SKM-1 (cell line): ENCODE measurements at regions not wholly inside any gene's neighbourhood (a gene's known extent, or its start where the extent isn't known, plus 50 kb on each side); places are given as distances from the start of the nearest gene placed in this dataset.

Experiments used
- DNase-seq: peaks from one replicate; lab custom pipeline; 2025; ENCODE audit not compliant: unreplicated experiment; lab: John Stamatoyannopoulos, UW

DNA sequence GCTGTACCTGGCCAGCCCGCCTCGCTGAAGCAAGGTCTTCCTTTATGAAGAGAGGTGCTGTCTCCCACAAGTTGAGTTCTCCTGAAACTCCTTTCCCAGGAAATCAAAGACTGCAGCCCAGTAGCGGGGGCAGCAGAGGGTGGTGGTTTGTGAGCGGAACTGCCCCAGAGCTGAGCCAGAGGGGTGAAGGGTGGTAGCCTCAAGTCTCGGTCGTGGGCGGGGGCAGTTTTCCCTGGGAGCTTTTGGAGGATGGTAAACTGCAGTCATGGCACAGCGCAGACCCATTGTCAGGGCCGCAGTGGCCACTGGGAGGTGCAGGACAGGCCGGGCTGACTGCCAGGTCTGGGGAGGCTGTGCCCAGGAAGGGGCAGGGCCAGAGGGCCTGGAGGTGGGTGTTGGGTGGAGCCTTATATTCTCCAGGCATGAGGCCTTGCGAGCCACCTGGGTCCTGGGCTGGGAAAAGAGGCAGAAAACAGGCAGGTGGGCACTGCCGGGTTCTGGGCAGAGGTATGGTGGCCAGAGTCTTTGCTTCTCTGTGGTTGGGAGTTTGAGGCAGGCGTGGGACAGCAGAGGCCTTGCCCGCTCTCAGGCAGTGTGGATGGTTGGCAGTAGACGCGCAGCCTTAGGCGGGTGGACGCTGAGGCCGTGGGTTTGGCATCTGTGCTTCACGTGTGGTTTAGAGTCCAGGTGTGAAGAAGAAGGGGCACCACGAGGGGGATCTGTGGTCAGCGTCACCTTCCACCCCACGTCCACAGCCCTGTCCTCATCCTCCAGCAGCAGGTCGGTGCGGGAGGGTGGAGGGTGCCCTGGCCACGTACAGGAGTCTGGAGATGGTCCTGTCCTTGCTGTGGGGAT, 1176.4 kb downstream of the BRD1 start:
- DNase-seq, result no peak

GRCh38 chr22:48650323-48651035, 1177.2 kb downstream of the BRD1 start:
- no peak for DNase-seq

GRCh38 chr22:48649466-48649865, 1178.2 kb downstream of the BRD1 start:
- DNase-seq, result no peak

GRCh38 chr22:48649031-48649430, 1178.6 kb downstream of the BRD1 start:
- no peak for DNase-seq

DNA sequence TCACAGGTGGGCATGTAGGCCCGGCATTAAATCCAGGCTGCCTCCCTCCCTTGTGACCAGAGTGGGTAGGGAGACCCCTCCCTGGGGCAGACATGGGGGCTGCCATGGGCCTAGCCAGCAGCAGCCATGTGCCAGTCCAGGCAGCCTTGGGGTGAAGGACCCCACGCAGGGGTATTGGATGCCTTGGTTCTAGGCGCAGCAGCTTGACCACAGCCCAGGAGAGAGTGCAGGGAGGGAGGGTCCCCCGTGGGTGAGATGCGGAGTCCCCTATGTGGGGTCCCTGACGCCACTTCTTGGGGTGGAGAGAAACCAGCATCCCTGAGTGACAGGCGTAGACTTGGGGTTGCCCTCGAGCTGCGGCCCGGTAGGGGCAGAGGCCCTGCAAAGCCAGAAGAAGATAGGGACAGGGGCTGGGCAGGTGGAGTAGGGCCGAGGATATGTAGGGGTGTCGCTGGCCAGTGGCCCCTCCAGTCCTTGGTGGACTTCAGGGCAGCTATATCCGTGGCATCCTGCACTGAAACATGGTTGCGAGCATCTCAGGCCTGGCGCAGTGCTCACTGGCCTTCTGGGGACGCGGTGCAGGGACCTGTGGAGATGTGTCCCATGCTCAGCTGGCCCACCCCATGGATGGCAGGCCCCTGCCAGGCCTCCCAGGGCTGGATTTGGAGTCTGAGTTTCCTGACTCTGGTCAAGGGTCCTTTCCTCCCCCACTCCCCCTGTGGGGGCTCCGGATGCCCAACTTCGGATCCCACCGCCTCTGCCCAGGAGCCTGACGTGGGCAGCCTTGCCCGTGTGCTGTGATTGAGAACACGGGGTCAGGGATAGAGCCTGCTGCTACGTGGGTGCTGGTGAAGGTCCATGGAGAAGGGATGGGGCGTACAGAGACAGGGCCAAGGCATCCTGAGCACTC, 1179.8 kb downstream of the BRD1 start:
- DNase-seq, result no peak

GRCh38 chr22:48647051-48647450, 1180.6 kb downstream of the BRD1 start:
- DNase-seq, result no peak

DNA sequence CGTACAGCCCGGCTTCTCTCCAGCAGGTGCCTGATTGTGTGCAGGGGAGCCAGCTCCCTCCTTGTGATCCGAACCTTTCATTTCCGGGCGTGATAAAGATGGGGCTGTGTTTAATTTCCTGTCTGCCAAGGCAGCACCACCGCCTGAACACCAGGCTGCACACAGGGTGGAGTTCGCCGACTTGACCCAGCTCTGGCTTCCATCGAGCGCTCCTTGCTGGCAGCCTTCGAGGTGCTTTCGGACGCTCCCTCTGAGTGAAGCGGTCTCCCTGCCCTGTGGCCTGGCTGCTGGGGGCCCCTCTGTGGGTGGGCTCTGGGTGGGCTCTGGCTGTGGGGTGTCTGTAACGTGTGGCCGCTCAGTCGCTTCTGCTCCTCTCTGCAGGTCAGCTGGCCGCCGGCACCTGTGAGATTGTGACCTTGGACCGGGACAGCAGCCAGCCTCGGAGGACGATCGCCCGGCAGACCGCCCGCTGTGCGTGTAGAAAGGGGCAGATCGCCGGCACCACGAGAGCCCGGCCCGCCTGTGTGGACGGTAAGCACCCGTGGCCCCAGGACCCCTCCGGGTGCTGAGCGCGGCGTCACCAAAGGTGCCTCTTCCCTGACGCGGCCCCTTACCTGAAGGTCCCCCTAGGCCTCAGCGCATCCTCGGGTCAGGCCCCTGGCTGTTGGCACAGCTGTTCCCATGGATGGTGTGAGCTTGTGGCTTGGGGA, 1181.3 kb downstream of the BRD1 start:
- no peak for DNase-seq

DNA sequence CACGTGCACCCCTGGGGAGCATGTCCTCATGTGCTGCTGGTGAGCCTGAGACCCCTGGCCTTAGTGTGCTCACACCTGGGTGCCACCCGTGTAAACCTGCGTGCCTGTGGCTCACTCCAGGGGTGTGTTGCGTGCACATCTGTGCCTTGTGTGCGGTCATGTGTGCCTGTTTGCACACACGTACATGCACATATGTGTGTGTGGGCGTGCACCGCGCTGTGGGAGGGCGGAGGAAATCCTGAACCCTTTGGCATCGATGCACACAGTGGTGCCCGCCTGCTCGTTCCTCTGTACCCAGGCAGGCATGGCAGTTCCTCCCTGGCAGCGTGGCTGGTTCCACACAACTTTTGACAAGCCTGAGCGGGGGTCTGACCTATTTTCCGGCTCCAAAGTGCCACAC, 1181.9 kb downstream of the BRD1 start:
- DNase-seq, result no peak

- DNase-seq, result no peak
Measured at GRCh38 chr22:48644997-48645396, 1182.7 kb downstream of the BRD1 start.

DNA sequence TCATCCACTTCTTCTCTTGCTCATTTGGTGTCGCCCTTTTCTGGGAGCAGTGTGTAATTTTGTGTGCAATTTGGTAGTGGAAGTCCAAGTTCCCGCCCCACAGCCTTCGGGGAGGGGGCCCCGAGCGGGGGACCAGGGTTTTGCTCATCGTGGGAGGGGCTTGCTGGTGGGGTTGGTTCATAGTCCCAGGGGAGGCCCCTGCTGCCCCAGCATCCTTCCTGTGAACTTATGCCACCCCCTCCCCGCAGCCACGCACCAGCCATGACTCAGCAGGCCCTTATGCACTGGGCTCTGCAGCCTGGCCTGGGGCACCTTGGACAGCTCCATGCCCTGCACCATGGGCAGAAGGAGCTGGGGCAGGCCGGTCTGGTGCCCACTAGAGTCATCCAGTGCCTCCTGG, 1183.6 kb downstream of the BRD1 start:
- DNase-seq, result no peak

DNA sequence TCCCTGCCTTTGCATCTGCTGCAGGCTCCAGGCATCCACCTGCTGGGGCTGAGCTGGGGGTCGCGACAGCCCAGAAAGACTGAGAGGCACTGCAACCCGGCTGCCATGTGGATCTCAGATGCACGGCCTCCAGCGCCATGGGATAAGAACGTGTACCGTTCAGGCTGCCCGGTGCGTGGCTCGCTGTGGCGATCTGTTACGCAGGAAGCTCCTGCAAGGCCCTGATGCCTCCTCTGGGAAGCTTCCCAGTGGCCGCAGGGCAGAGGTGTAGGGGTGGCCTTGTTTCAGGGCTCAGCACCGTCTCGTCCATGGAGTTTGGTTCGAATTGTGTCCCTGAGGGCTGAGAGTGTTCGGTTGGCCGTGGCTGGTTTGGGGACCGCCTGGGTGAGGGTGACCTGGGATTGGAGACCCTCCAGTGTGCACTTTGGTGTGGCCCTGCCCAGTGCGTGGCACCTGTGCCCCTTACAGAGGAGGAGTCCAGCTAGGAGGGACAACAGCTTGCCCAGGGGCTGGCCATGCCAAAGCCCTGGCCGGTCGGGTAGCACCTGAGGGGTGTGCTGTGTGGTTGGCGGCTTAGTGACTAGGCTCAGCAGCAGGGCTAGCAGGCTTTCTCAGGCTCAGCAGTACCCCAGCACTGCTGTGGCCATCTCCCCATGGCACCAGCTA, 1184.5 kb downstream of the BRD1 start:
- no peak for DNase-seq

DNA sequence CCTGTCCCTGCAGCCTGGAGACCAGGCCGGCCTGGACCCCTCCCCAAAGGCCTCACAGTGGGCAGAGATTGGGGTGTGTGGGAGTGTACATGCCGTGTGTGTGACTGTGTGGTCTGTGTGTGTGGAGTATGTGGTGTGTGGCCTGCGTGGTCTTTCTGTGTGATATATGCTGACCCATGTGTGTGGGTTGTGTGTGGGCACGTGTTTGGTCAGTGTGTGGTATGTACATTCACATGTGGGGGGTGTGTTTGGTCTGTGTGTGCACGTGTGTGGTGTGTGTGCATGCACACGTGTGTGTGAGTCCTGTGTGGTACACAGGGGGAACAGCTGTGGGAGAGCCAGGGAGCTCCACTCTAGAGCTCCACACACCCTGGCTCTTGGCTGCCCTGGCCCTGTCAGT, 1185.1 kb downstream of the BRD1 start:
- DNase-seq, result no peak

DNA sequence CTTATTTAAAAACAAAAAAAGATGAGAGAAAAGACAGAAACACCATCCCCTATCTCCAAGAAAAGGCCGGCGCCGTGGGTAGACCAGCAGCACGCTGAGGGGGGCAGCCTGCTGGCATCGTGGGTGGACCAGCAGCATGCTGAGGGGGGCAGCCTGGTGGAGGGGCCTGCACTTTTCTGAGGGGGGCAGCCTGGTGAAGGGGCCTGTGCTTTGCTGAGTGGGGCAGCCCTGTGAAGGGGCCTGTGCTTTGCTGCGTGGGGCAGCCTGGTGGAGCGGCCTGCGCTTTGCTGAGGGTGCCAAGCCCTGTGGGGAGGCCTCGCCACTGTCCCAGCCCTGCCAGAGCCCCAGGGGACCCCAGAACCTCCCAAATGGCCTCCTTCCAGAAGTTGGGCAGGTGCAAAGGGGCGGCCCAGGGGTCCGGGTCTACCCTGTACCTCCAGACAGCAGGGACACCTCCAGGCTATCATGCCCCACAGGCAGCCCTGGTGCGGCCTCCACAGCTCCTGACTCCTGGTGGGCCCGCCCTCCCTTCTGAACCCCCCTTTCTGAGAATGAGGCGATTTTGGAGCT, 1185.7 kb downstream of the BRD1 start:
- no peak for DNase-seq

GRCh38 chr22:48640890-48641841, 1186.5 kb downstream of the BRD1 start:
- no peak for DNase-seq

DNA sequence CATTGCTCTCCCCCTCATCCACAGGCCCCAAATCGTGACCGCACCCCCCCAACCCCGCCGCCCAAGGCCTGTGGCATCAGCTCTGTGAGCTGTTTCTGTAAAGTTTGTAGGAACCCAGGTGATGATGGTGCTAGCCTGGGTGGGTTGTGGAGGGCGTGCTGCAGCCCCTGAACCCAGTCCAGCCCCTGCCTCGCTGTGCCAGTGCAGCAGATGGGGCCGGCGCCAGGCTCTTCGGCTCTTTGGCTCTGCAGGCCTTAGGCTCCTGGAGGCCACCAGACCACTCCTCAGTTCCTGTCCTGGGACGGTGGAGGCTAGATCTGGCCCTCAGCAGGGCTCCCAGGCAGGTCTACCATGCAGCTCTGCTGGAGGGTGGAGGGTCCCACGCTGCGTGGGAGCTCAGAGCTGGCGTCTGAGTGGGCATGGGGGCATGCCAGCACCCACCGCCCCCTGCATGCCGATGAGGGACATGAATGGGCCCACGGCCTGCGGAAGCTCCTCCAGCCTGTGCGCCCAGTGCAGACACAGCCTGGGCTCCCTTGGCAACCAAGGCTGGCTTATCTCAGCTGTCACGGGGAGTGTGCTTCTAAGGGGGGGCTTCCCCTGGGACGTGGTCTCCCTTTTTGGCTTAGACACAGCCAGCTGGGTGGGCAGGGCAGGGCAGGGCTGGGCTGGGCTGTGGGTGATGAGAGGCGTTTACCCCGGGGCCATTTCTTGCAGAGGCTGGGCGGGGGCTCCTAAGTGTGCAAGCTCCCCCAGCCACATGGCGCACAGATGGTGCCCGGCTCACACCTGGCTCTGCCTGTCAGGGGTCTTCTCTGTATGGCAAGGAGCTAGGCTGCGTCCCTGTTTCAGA, 1187.6 kb downstream of the BRD1 start:
- no peak for DNase-seq

DNA sequence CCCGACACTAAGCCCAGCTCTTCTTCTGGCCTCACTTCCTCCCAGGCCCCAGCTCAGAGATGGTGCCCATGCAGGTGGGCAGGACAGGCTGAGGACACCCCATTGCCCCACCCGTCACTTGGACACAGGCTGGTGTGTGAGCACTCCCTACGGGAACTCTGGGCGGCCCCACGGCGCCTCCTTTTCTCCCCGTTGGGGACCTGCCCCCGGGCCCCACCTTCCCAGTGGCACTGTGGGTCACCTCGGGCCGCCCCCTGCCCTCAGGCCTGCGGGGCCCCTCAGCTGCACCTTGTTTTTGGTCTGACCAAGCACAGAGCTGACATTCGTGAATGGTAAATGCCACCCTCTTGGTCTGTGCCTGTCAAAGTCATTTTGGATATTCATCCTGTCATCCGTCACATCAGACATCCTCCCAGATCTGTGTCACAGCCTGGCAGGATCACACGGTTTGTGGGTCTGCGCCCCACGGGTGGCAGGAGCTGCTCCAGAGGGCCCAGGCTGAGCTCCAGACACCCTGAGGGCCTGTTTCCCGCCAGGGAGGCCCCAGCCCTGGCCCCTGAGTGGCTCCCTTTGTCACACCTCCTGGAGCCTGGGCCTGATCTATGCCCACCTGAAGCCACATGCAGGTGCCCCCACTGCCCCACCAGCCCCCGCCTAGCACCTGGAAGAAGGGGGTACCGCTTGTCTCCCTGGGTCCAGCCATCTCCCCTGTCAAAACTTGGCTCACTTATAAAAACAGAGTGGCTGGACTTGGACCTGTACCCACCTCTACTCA, 1188.5 kb downstream of the BRD1 start:
- no peak for DNase-seq

DNA sequence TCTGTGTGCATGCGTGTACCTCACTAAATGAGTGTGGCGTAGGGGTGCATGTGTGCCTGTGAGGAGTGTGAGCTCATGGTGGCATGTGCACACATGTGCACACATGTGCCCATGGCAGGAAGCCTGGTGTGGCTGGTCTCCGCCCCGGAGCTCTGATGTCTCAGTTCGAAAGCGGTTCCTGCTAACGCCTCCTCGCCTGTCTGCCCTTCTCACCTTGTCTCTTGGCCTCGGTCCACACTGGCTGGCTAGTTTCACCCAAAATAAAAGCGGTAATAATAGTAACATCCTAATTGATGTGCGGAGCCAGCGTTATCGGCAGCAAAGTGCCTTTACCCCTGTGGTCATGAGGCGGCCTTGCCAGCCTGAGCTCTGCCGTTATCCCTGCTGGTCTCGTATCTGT, 1190.4 kb downstream of the BRD1 start:
- no peak for DNase-seq
